GM21528 (cell line): ENCODE measurements at regions not wholly inside any gene's neighbourhood (a gene's known extent, or its start where the extent isn't known, plus 50 kb on each side); places are given as distances from the start of the nearest gene placed in this dataset.
A peak's percentile ranks its signal among the peaks of the same experiment; 100 is the strongest.

Experiments used
- ATAC-seq: cut with Tn5 transposase; IDR thresholded peaks from one replicate; pipeline ENCODE4 v1.9.1; 2021; ENCODE audit warnings: mild to moderate bottlenecking, moderate library complexity; ENCODE audit not compliant: unreplicated experiment, low FRiP score

- no peak for ATAC-seq
Measured at GRCh38 chr6:12575961-12576360, 140.6 kb upstream of the PHACTR1 start.

GRCh38 chr6:12576389-12576788 is 140.2 kb upstream of the PHACTR1 start:
- no peak for ATAC-seq

DNA sequence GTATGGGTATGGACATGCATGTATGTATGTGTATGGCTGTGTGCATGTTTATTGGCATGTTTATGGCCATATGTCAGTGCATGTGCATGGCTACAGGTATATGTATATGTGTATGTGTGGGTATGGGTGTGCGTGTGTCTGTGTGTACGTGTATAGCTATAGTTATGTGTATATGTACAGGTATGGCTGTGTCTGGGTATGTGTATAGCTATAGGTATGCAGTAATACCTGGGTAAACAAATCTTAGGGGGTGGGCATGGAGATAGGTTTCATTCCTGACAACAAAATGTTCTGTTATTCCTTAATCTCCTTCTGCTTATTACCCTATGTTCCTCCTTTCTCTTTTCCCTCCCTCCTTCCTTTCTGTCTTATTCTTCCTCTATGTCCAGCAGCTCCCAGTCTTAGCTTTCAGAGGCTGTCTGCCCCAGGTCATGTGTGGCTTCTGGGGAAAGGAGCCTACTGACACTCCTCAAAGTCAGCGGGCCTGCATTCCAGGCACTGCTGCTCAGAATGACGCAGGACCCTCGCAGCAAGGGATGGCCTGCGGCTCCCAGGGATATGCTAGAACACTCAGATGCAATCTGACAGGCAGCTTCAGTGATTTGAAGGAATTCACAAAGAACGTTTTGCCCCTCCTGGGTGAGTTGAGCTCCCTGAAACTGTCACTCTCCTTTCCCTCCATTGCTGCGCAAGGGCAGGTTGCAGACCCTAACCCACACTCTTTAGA is 139.3 kb upstream of the PHACTR1 start:
- ATAC-seq: no peak

DNA sequence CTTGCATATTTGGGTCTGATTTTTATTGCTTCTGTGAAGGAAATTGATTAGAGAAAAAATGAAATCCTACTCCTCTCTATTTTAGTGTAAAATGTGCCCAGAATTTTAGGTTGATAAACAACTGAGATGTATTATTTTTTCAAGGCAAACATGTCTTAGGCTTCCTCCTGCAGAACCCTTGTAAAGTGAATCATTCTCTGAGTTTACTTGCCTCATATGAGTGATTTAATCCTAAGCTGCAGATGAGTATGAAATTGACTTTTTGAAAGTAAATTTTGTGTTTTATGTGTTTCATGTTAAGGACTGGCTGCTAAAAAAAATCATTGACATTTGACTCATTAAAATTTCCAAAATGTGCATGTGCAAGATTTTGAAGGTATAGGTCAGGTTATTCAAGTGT is 138.5 kb upstream of the PHACTR1 start:
- ATAC-seq: no peak

GRCh38 chr6:12578751-12579150 is 137.8 kb upstream of the PHACTR1 start:
- ATAC-seq: no peak

- no peak for ATAC-seq
Measured at GRCh38 chr6:12580290-12580689, 136.3 kb upstream of the PHACTR1 start.

DNA sequence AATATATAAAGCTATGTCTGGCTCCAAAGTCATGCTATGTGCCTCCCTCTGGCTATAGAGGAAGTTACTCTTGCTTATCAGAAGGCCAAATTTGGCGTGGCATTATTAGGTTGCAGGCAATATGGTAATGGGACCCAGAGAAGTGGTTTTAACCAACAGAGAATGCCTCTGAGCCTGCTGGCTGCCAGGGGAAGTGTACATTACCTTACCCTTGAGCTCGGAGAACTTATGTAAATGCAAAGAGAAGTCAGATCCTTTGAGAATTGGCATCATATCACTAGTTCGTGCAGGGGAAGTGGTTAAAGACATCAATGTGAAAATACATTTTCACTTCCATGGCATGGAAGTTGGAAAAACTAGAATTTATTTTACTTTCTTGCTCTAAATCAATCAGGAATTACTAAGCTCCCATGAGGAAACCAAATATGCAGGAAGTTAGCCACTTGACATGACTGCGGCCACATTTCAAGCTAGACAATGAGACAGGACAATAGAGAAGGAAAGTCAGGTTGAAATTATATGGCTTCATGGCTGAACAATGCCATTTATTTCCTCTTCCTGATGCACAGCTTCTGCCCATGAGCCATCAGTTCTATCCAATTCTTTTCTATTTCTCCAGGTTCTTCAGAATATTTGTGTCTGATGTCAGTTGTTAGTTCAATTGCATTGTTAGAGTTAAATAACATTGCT is 134.0 kb upstream of the PHACTR1 start:
- no peak for ATAC-seq

DNA sequence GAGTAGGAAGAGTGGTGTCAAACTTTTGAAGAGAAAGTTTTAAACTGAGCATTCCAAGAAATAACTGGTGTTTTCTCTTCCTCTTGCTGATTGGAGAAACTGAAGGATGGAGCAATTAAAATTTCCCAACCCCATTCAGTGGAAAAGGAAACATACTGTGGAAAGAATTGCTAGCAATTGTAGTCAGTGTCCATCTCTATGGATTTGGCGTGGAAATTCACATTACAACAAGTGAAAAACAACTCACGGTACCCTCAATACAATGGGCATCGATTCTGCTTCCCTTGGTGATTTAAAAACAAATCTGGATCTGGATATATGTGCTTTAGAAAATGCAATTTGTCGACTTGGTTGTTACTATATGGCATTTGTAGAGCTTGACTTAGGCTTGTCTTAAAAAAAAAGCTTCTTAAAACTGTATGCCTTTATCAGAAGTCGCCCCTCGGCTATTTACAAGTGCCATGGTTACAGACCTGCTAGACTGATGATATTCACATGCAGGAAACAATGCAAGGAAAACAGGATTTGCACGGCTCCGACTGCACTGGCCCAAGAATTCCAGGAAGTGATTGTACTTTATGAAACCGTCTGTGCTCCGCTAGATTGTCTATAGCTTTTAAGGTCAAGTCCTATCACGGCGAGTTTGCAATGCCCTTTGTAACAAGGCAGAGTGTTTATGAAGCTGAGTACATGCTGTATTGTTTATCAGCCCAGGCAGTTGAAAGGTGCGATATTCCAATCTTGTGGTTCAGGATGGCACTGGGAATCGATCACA is 131.7 kb upstream of the PHACTR1 start:
- no peak for ATAC-seq

DNA sequence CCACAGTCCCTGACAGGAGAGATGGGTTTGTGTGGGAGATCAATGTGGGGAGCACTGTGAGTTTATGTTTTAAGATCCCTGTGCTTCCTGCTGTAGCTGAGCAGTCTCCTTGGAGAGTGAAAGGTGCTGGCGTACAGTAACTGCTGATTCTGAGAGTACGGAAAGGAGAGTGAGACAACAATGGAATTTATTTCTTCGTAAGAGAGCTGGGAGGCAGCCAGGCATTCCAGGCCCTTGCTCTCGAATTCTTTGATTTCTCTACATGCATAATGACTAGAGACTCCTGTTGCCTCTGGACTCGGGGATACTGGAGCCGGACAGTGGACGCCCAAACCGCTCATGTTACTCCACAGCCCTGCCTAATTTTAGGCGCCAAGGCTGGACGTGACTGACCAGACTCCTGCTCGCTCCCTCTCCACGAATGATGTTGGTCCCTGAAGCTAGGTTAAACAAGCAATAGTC is 131.0 kb upstream of the PHACTR1 start:
- ATAC-seq: no peak

- ATAC-seq: no peak
Measured at GRCh38 chr6:12586721-12587480, 129.7 kb upstream of the PHACTR1 start.

GRCh38 chr6:12590901-12591300 is 125.7 kb upstream of the PHACTR1 start:
- ATAC-seq: no peak

- no peak for ATAC-seq
Measured at GRCh38 chr6:12592634-12593033, 123.9 kb upstream of the PHACTR1 start.

- ATAC-seq: no peak
Measured at GRCh38 chr6:12593771-12594529, 122.6 kb upstream of the PHACTR1 start.

GRCh38 chr6:12594530-12594893 is 122.1 kb upstream of the PHACTR1 start:
- ATAC-seq: no peak

- ATAC-seq: peak; percentile 59
Measured at GRCh38 chr6:12595161-12595811, 121.3 kb upstream of the PHACTR1 start.

- no peak for ATAC-seq
Measured at GRCh38 chr6:12596731-12597130, 119.8 kb upstream of the PHACTR1 start.

GRCh38 chr6:12598919-12599318 is 117.6 kb upstream of the PHACTR1 start:
- no peak for ATAC-seq

DNA sequence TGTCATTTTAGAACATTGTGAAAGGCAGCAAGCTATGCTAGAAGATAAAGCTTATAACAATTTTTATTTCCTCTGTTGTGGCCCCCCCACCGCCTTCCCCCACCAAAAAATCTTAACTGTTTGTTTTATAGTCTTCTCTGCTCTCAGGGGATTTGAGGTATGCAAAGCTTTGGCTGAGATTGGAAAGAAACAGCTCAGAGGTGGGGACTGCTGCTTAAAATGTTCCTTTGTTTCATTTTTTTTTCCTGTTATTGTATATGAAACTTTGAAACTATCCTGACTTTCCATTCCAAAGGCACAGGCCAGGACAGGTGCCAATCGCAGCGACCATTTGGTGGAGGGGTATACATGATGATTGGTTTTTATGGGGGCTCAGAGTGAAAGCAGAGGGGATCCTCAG is 114.7 kb upstream of the PHACTR1 start:
- ATAC-seq: no peak

- no peak for ATAC-seq
Measured at GRCh38 chr6:12602342-12602741, 114.2 kb upstream of the PHACTR1 start.
